ENCODE measurements at regions not wholly inside any gene's neighbourhood (a gene's known extent, or its start where the extent isn't known, plus 50 kb on each side); places are given as distances from the start of the nearest gene placed in this dataset.

DNA sequence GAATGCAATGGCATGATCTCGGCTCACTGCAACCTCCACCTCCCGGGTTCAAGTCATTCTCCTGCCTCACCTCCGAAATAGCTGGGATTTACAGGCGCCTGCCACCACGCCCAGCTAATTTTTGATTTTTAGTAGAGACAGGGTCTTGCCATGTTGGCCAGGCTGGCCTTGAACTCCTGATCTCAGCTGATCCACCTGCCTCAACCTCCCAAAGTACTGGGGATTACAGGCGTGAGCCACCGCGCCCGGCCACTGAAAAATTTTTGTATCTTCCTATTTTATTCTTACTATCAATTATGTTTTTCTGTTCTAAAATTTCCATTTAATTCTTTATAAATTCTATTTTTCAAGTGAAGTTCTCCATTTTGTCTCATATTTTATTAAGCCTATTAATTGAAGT is 730.4 kb downstream of the EDEM1 start:
- TF ChIP-seq CTCF (IDR thresholded peaks at IDR 0.05): no peak
- TF ChIP-seq POLR2A (IDR thresholded peaks at IDR 0.05): no peak
